Activated naive CD4-positive, alpha-beta T cell treated with anti-CD3 and anti-CD28 coated beads, Interleukin-2, amount 50 U/mL, for 72 hours (primary cell): ENCODE measurements at regions not wholly inside any gene's neighbourhood (a gene's known extent, or its start where the extent isn't known, plus 50 kb on each side); places are given as distances from the start of the nearest gene placed in this dataset.

Source experiments
- ATAC-seq, 2 donors: fragments of 150-1000 bp; cut with Tn5 transposase; 2 replicates each; pipeline ENCODE4 v1.10.0; 2021; ENCODE audit warnings: mild to moderate bottlenecking in 2 of 2, moderate library complexity in 2 of 2
- DNase-seq, 2 donors: peaks; one replicate each; pipeline ENCODE4 v3.0.0; 2021 to 2022; ENCODE audit warnings: low spot score in 2 of 2
- H3K27ac Mint-ChIP-seq, 2 donors: one replicate each; pipeline ENCODE4 v1.8.0; 2022; ENCODE audit warnings: mild to moderate bottlenecking in 2 of 2, mixed read lengths in 2 of 2
- H3K36me3 Mint-ChIP-seq, 2 donors: one replicate each; pipeline ENCODE4 v1.8.0; 2022; ENCODE audit warnings: mixed read lengths in 2 of 2
- H3K9me3 Mint-ChIP-seq, 2 donors: one replicate each; pipeline ENCODE4 v1.8.0; 2022; ENCODE audit warnings: mixed read lengths in 2 of 2

DNA sequence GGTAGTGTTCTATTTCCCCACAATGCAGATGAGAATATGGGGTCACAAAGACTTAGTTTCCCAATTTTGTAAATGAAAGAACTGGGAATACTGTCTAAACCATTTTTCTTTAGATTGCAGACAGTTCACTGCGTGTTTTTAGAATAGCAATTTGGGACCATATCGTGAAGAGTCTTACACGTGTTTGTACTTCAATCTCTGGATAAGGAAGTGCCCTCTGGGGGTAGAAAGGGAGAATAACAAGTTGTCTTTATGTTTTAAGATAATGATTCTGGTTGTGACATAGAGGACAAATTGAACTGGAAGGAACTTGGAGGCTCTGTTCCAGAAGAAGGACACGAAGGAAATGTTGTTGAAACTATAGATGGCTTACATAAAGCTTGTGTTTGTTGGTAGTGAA is 457.7 kb downstream of the CBLN2 start:
- H3K27ac Mint-ChIP-seq, result no peak overlapping the region
- no peak for ATAC-seq
- H3K36me3 Mint-ChIP-seq, result no peaks in the 10 kb centered on the region
- no peak for DNase-seq
- no peaks in the 10 kb centered on the region for H3K9me3 Mint-ChIP-seq

DNA sequence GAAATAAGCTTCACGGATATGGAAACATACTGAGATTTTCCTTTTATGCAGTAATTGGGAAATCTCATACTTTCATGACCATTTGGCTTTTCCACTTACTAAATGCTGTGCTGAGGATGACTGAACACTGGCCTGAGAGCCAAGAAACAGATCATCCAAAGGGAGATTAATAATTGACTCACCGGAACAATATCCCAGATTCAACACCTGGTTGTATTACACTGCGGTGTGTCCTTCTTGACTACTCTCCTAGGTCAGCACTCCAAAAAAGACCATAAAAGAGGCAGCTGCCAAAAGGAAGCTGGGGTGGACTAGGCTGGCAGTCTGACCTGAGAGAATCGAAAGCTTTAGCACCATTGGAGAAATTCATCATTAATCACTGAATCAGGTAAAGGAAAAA is 469.1 kb downstream of the CBLN2 start:
- DNase-seq, result no peak
- no peak for ATAC-seq
- Mint-ChIP-seq H3K27ac (no peak overlapping the region), H3K9me3 (peaks cover 0 to 7% of the 10 kb centered on the region in 2 donors), H3K36me3 (no peaks in the 10 kb centered on the region)

DNA sequence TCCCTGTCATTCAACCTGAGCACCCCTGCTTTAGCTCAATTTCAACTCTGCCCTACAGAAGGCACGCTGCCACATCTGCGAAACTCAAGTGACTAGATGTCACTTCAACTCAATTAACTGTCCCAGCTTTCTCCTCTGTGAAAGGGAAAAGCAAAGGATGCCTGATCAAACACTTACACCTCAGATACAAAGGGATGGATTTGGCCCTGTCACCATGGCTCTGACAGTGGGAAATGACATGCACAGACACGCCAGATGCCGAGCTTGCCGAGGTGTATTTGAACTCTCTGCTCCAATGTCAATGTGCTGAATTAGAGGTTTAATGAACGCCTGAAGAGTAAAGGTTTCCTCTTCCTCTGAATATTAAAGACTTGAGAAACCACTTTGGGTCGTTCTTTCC is 481.1 kb downstream of the CBLN2 start:
- no peaks in the 10 kb centered on the region for H3K9me3 Mint-ChIP-seq
- H3K27ac Mint-ChIP-seq, result no peak overlapping the region
- DNase-seq, result no peak
- no peak for ATAC-seq
- H3K36me3 Mint-ChIP-seq, result no peaks in the 10 kb centered on the region

DNA sequence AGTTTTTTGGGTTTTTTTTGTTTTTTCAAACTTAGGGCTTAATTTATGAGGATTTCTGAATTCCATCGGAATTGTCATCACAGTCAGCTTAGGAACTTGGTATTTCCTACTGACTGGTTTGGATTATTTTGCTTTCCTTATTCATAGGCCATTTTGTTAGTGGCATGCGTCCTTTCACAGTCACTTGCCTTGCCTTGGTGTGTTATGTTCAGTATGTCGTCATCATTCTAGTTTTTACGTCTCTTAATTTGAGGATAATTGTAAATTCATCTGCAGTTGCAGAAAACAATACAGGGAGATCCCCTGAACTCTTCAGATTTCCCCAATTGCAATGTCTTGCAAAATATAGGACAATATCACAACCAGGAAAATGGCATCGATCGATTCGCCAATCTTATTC is 485.3 kb downstream of the CBLN2 start:
- Mint-ChIP-seq H3K27ac (no peak overlapping the region), H3K9me3 (peaks cover 4 to 10% of the 10 kb centered on the region in 2 donors), H3K36me3 (no peaks in the 10 kb centered on the region)
- DNase-seq (no peak), ATAC-seq (no peak)

DNA sequence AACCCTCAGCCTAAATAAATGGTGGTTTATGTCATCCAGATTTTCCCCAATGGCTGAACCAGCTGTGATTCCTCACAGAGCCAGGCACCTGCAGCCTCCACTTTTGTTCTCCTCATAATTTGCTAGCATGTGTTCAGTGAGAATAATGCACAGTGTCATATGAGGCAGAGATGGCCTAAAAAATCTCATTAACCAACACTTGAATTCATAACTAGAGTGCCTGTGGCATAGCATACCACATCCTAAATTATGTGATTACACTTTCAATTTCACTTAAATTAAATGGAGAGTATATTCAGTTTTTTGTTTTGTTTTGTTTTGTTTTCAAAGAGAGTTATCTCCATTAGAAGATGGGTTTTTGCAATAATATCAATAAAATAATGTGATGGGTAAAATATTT is 488.0 kb downstream of the CBLN2 start:
- Mint-ChIP-seq H3K9me3 (peaks cover 7 to 10% of the 10 kb centered on the region in 2 donors), H3K27ac (no peak overlapping the region), H3K36me3 (no peaks in the 10 kb centered on the region)
- ATAC-seq (no peak), DNase-seq (no peak)

DNA sequence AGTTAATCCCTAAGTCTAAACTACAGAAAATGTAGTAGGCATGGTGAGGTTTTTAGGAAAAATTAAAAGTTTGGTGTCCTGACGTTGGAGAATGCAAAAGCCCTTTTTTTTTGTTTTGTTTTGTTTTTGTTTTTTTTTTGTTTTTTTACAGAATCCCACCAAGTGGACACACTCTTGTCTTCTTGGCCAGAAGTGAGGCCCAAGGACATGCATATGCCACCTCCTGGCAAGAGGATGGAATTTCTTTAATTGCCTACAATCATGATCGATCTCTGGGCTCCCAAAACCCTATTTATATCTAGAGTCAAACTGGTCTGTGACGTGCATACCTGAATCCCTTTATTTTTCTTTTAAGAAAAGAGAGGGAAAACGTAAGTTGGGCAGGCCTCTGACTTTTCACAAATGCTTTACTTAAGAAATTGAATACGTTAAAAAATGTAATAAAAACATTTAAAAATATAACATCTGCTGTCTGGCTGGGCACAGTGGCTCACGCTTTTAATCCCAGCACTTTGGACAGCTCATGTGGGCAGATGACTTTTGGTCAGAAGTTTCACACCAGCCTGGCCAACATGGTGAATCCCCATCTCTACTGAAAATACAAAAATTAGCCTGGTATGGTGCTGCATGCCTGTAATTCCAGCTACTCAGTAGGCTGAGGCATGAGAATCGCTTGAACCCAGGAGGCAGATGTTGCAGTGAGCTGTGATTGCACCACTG is 502.7 kb downstream of the CBLN2 start:
- ATAC-seq (no peak), DNase-seq (no peak)
- H3K36me3 Mint-ChIP-seq, result no peaks in the 10 kb centered on the region
- H3K9me3 Mint-ChIP-seq, result peaks cover 0 to 4% of the 10 kb centered on the region in 2 donors
- H3K27ac Mint-ChIP-seq, result no peak overlapping the region

DNA sequence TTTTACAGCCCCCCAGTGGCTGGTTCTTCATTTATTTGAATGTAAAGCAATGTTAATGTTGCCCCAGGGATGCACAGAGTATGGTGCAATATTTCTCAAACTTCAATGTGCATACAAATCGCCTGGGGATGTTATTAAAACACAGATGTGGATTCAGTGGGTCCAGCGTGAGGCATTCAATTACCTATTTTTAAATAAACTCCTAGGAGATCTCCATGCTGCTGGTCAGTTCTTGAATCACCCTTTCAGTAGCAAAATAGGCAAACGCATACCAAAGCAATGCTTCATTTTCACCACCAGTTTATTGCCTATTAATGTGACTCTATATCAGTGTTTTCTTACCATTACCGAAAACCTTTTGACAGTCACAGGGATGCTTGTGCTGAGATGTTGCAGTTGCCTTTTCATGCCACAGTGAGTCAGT is 530.7 kb downstream of the CBLN2 start:
- ATAC-seq, result no peak
- H3K36me3 Mint-ChIP-seq, result no peaks in the 10 kb centered on the region
- H3K9me3 Mint-ChIP-seq, result peaks cover 0 to 3% of the 10 kb centered on the region in 2 donors
- no peak for DNase-seq
- H3K27ac Mint-ChIP-seq, result no peak overlapping the region

DNA sequence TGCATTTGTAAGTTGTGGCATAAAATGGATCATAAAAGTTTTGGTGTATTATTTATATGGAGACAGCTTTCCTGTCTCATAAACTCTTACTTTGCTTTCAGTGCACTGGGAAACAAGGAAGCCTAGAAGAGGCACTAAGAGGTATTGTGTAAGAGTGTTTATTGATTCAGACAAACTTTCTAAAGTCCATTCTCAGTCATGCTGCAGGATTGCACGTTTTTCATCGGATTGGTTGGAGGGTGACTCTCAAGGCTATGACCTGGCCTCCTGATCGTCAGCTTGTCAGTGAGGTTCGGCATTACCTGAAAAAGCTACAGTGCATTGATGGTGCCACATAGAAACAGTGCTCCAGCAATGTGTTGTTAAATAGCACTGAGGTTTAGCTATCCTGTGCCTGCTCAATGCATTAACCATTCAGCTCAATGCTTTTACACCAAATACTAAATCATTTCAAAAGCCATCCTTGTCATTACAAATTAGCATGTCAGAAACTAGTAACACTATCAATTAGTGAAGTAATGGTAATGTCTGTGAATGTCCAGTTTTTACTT is 545.5 kb downstream of the CBLN2 start:
- ATAC-seq (no peak), DNase-seq (no peak)
- H3K36me3 Mint-ChIP-seq, result no peaks in the 10 kb centered on the region
- H3K9me3 Mint-ChIP-seq, result peaks cover 3 to 11% of the 10 kb centered on the region in 2 donors
- H3K27ac Mint-ChIP-seq, result no peak overlapping the region

DNA sequence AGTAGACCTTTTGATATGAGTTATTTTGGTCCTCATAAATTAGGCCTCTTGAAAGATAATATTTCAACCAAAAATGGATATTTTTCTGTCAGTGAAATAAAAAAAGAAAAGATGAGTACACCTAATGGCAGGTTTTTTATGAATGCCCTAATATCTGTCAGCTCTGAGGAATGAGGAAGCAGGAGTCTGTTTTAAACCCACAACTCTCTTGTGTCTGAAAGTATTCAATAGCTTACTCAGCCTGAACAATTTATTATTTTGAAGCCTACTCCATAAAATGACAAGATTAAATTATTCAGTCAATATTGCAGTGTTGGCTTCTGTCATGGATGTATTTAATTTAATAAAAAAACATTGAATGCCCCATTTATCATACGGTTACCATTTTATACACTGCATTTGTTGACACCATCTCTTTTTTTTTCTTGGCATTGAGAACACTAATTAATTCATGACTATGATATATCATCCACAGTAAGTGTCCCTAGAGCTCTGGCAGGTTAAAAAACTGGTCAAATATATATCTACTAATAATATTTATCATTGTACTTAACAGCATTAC is 548.2 kb downstream of the CBLN2 start:
- Mint-ChIP-seq H3K36me3 (no peaks in the 10 kb centered on the region), H3K9me3 (peaks cover 5 to 9% of the 10 kb centered on the region in 2 donors), H3K27ac (no peak overlapping the region)
- DNase-seq, result no peak
- no peak for ATAC-seq

DNA sequence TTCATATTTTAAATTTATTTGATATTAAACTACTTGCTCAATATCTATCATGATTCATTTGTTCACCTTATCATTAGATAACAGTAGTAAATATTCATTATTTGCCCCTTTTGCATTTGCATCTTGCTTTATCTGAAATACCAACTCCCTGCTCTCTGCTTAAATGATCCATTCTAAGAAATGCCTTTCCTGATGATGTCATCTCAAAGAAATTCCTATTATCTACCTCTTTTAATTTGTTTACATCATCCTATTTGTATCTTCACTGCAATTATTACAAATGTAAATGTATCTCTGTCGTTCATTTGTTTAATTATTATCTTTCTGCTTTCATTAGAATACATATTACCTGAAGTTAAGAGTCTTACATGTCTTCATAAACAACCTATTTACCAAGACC is 549.9 kb downstream of the CBLN2 start:
- ATAC-seq (no peak), DNase-seq (no peak)
- no peak overlapping the region for H3K27ac Mint-ChIP-seq
- H3K36me3 Mint-ChIP-seq, result no peaks in the 10 kb centered on the region
- H3K9me3 Mint-ChIP-seq, result peaks cover 4 to 5% of the 10 kb centered on the region in 2 donors

DNA sequence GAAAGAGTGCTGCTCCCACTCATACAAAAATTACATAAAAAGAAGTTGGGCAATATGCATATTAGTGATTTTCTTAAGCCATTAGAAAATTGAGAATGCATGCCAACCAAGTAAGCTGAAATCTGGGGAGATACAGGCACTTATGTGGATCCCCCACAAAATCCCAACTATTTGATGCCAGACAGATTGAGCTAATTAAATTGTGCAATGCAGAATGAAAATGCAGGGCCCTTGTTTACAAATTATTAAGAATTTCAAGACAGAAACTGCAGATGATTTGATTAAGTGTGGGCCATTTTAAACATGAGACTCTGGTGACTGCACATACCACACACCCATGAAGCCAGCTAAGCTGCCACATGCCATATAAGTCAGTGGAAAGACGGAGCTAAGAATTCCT is 554.5 kb downstream of the CBLN2 start:
- H3K36me3 Mint-ChIP-seq, result no peaks in the 10 kb centered on the region
- DNase-seq (no peak), ATAC-seq (no peak)
- H3K9me3 Mint-ChIP-seq, result peaks cover 5 to 6% of the 10 kb centered on the region in 2 donors
- H3K27ac Mint-ChIP-seq, result no peak overlapping the region

DNA sequence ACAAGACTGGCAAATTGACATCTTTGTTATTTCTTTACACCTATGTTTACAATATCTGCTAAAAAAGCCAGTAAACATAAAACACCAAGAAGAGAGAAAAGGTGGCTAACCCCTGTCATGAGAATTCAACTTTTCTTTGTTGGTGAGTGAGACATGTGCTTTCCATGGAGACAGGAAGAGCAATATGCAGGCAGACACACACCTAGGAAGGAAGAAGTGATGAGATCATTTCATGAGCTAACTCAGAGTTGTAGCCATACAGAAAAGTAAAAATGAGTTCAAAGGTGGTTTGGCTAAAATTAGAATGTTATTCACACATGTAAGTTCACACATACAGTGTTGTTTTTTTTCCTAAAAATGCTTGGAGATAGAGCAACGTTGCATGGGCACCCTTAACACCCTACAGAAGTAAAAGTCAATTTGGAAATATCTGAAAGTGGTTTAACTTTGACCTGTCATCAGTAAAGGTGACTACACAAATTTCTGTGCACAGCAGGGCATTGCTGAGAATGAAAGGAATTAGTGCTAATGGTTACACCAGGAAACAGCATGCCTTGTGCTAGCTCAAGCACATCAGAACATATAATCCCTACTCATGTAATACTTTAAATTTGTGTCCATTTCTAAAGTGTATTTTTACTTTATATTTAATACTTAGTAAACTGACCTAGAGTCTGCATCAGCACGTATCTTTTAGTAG is 557.6 kb downstream of the CBLN2 start:
- Mint-ChIP-seq H3K27ac (no peak overlapping the region), H3K36me3 (no peaks in the 10 kb centered on the region), H3K9me3 (peaks cover 11 to 13% of the 10 kb centered on the region in 2 donors)
- DNase-seq (no peak), ATAC-seq (no peak)

DNA sequence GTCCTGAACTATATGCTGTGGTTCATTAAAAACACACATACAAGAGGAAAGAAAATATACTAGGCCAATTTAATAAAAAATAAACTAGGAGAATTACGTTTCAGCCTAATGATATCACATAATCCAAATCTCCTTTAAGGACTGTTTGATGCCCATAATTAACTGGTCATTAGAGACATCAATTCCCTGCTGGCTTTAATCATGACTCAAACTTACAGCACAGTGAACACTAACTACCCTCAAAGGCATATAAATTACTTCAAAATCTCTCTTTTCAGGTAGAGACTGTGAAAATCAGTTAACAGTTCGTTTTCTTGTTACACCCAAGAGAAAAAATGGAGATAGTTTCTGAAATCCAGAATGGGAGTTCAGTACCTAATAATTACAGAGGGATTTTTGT is 567.4 kb downstream of the CBLN2 start:
- H3K9me3 Mint-ChIP-seq, result peaks cover 0 to 4% of the 10 kb centered on the region in 2 donors

DNA sequence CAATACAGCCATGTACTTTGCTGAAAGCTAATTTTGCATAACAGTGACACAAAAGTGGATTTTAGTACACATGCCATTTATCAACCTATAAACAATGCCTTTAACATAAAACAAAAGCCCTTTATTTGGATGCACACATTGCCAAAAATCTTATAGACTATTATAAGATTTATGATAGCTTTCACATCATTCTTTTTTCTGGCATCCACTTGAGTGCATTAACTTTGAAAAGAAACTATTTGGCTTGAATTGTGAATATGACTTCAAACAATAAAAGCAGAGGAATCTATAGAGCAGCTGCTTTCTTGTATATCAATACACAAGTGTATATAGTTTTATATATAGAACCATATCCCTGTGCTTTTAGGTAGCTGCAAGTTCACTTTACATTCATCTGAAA is 577.4 kb downstream of the CBLN2 start:
- peaks cover 5 to 13% of the 10 kb centered on the region in 2 donors for H3K9me3 Mint-ChIP-seq
- DNase-seq, result no peak
- H3K27ac Mint-ChIP-seq, result no peak overlapping the region
- H3K36me3 Mint-ChIP-seq, result no peaks in the 10 kb centered on the region
- no peak for ATAC-seq

More for the DNA sequence above, 567.4 kb downstream of the CBLN2 start:
- ATAC-seq, result no peak
- no peak for DNase-seq
- Mint-ChIP-seq H3K36me3 (no peaks in the 10 kb centered on the region), H3K27ac (no peak overlapping the region)

DNA sequence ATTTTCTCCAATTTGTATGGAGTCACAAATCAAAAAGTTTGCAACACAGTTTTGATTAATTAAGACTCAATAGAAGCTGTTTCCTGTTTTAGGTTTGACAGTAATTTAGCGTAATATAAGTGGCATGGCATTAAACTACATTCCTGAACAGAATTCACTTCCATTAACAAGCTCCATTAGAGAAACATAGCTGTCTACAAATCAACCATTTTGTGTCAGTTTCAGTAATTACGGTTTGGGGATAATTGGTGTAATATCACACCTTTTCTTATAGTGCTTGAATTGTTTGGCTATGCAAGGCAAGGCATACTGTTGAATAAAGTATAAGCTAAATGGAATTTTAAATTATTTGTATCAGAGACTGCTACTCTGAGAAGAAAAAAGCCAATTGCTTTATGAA is 585.5 kb downstream of the CBLN2 start:
- DNase-seq (no peak), ATAC-seq (no peak)
- Mint-ChIP-seq H3K27ac (no peak overlapping the region), H3K9me3 (peaks cover 0 to 14% of the 10 kb centered on the region in 2 donors), H3K36me3 (no peaks in the 10 kb centered on the region)

DNA sequence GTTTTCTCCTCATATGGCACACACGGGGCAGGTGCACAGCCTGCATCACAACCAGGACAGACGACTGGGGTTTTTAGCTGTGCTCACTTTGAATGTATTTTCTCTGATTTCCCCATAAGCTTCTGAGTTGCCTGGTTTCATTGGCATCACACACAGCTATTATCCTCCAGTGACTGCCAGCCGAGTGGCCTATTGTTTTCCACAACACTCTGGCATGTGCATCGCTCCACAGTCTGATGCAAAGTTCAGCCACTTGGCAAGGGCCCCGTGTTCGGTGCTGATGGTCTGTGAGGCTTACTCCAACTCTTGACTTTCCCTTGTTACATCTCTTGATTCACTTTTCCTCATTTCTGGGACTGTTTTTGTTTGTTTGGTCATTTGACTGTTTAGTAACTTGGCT is 593.1 kb downstream of the CBLN2 start:
- ATAC-seq, result no peak
- no peaks in the 10 kb centered on the region for H3K9me3 Mint-ChIP-seq
- DNase-seq, result no peak
- no peak overlapping the region for H3K27ac Mint-ChIP-seq
- H3K36me3 Mint-ChIP-seq, result no peaks in the 10 kb centered on the region

DNA sequence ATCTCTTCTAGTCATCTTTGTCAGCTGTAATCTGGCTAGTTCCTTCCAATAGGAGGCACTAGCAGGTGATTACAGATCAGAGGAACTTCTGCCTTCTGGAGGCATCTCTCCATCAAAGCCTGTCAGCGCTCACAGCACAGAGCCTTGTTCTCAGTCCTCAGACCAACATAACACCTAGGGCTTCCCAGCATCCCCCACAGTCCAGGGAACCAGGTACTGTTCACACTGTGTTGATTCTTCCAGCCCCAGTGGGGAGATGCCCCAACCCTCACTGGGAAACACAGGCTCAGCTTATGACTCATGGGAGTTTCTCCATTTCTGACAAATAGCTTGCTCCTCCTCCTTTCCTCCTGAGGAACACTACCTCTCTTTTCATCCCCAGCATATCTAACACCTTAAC is 601.7 kb downstream of the CBLN2 start:
- DNase-seq (no peak), ATAC-seq (no peak)
- H3K27ac Mint-ChIP-seq, result no peak overlapping the region
- H3K36me3 Mint-ChIP-seq, result no peaks in the 10 kb centered on the region
- H3K9me3 Mint-ChIP-seq, result no peaks in the 10 kb centered on the region
